GM20000 (cell line): ENCODE measurements at regions not wholly inside any gene's neighbourhood (a gene's known extent, or its start where the extent isn't known, plus 50 kb on each side); places are given as distances from the start of the nearest gene placed in this dataset.
"Not testable (repeated sequence)": the region's sequence is repeated elsewhere in the genome, so short reads cannot be mapped to it uniquely, and the experiment has no call there.

Source experiments
- DNase-seq: peaks from one replicate; pipeline ENCODE4 v3.0.0; 2012; ENCODE audit warnings: low spot score
- CTCF ChIP-seq: IDR thresholded peaks from 2 replicates; pipeline ENCODE4 v1.5.1; 2012; ENCODE audit warnings: mild to moderate bottlenecking, control low read depth; ENCODE audit errors: extremely low read depth, missing control alignments

GRCh38 chr17:64742326-64742725, 80.2 kb upstream of the SMURF2 start:
- no peak for DNase-seq
- TF ChIP-seq CTCF: no peak

GRCh38 chr17:64741916-64742315, 79.8 kb upstream of the SMURF2 start:
- DNase-seq: not testable (repeated sequence)

GRCh38 chr17:64741038-64741641, 79.0 kb upstream of the SMURF2 start:
- no peak for DNase-seq
- TF ChIP-seq CTCF: no peak

GRCh38 chr17:64739316-64740058, 77.4 kb upstream of the SMURF2 start:
- no peak for TF ChIP-seq CTCF
- no peak for DNase-seq

- DNase-seq: no peak
- TF ChIP-seq CTCF: peak; percentile 21
Observed at GRCh38 chr17:64736804-64737492, 74.8 kb upstream of the SMURF2 start.

GRCh38 chr17:64732336-64733006, 70.4 kb upstream of the SMURF2 start:
- TF ChIP-seq CTCF: no peak
- no peak for DNase-seq

- not testable (repeated sequence) for DNase-seq
Observed at GRCh38 chr17:64730023-64730422, 67.9 kb upstream of the SMURF2 start.

- DNase-seq: no peak
- no peak for TF ChIP-seq CTCF
Observed at GRCh38 chr17:64729201-64729600, 67.1 kb upstream of the SMURF2 start.
